K562 (cell line): ENCODE measurements at regions not wholly inside any gene's neighbourhood (a gene's known extent, or its start where the extent isn't known, plus 50 kb on each side); places are given as distances from the start of the nearest gene placed in this dataset.

Experiments used
- ATAC-seq: fragments of 200-7000 bp; cut with Tn5 transposase; 3 replicates; pipeline ENCODE4 v1.9.1; 2020; ENCODE audit warnings: moderate library complexity
- BruUV-seq: library from RNA; stranded (reverse); fragments of 400-500 nt; replicated peaks from 2 replicates; lab custom pipeline; 2021; lab: Mats Ljungman, UMichigan
- CTCF ChIA-PET: fragments of 300-600 bp; formaldehyde crosslinking; extraction: SDS; loops from one replicate; lab custom pipeline; 2021; ENCODE audit warnings: low intra/inter-chr PET ratio; lab: Yijun Ruan, JAX
- POLR2A ChIA-PET: fragments of 300-600, 350-650 bp; sonication (Branson Sonifier 250); formaldehyde crosslinking; extraction: SDS; loops from one replicate; lab custom pipeline; 2021; ENCODE audit warnings: antibody characterized with exemption, inconsistent platforms; lab: Yijun Ruan, JAX
- DNase-seq, 4 experiments: peaks; one replicate each; pipeline versions ENCODE4 v3.0.0 to v3.0.0-alpha.2; 2011 to 2018; ENCODE audit warnings: low spot score in 3 of 4, mixed read lengths in 3 of 4; ENCODE audit errors: extremely low read depth in 1 of 4
- FAIRE-seq: peaks from 2 replicates; lab custom pipeline; 2011; peaks lifted over from hg19 to GRCh38; lab: Jason Lieb, UNC
- H2AFZ ChIP-seq: 2 replicates; pipeline ENCODE4 v1.6.0; 2011; ENCODE audit warnings: low read depth, low read length, control low read depth, inconsistent platforms
- H3K27ac ChIP-seq: fragments of 200-600 bp; 3 replicates; pipeline ENCODE4 v1.8.0; 2011; ENCODE audit warnings: low read depth, mild to moderate bottlenecking, control low read depth, inconsistent platforms, low read length, moderate library complexity, mixed read lengths; ENCODE audit errors: extremely low read depth
- H3K27me3 ChIP-seq, 2 experiments: fragments of 300-600 bp in 1 of 2; 2 replicates in 1 of 2; 3 replicates in 1 of 2; pipeline versions ENCODE4 v1.6.0 to v1.8.0; 2011; ENCODE audit warnings: inconsistent platforms in 2 of 2, low read length in 2 of 2, mild to moderate bottlenecking in 1 of 2, mixed read lengths in 1 of 2, moderate library complexity in 1 of 2; ENCODE audit not compliant: control insufficient read depth in 2 of 2, insufficient read depth in 2 of 2
- H3K36me3 ChIP-seq: fragments of 300-600 bp; 3 replicates; pipeline ENCODE4 v1.8.0; 2011; ENCODE audit warnings: mild to moderate bottlenecking, low read length, inconsistent platforms; ENCODE audit not compliant: control insufficient read depth, insufficient read depth
- H3K4me1 ChIP-seq, 2 experiments: fragments of 200-600 bp in 1 of 2; replicated peaks in 1 of 2; 2 replicates in 1 of 2; 3 replicates in 1 of 2; pipeline versions ENCODE4 v1.5.1 to v1.8.0; 2011; ENCODE audit warnings: inconsistent platforms in 2 of 2, low read length in 2 of 2, mild to moderate bottlenecking in 1 of 2, mixed read lengths in 1 of 2, moderate library complexity in 1 of 2; ENCODE audit not compliant: control insufficient read depth in 2 of 2, insufficient read depth in 2 of 2
- H3K4me2 ChIP-seq: 2 replicates; pipeline ENCODE4 v1.6.1; 2011; ENCODE audit warnings: low read length, control low read depth, inconsistent platforms, mixed read lengths; ENCODE audit not compliant: insufficient read depth
- H3K4me3 ChIP-seq: fragments of 200-600 bp; sonication (generic), shearing (Covaris generic); 2 replicates; pipeline ENCODE4 v1.5.1; 2016; ENCODE audit warnings: control low read depth, inconsistent platforms
- H3K79me2 ChIP-seq: fragments of 200-600 bp; 3 replicates; pipeline ENCODE4 v1.8.0; 2011; ENCODE audit warnings: low read length, inconsistent platforms; ENCODE audit not compliant: control insufficient read depth, insufficient read depth
- H3K9ac ChIP-seq, 2 experiments: 2 replicates each; pipeline versions ENCODE4 v1.6.0 to v1.6.1; 2011; ENCODE audit warnings: low read depth in 2 of 2, low read length in 2 of 2, control low read depth in 1 of 2, inconsistent platforms in 1 of 2, mild to moderate bottlenecking in 1 of 2, mixed read lengths in 1 of 2; ENCODE audit not compliant: insufficient read depth in 1 of 2
- H3K9me1 ChIP-seq: one replicate; pipeline ENCODE4 v1.6.0; 2011; ENCODE audit warnings: inconsistent platforms, mild to moderate bottlenecking, low read length, moderate library complexity; ENCODE audit not compliant: control insufficient read depth, insufficient read depth
- H3K9me3 ChIP-seq: replicated peaks from 2 replicates; pipeline ENCODE4 v1.5.1; 2011; ENCODE audit warnings: low read depth, low read length, inconsistent platforms; ENCODE audit not compliant: control insufficient read depth, insufficient read depth
- H4K20me1 ChIP-seq: replicated peaks from 2 replicates; pipeline ENCODE4 v1.6.1; 2011; ENCODE audit warnings: low read length, inconsistent platforms, mixed read lengths; ENCODE audit not compliant: control insufficient read depth, insufficient read depth
- CCNT2 ChIP-seq: IDR thresholded peaks from 2 replicates; pipeline ENCODE4 v1.6.1; 2011; ENCODE audit warnings: borderline replicate concordance, low read depth, mild to moderate bottlenecking, moderate library complexity, mixed read lengths, low read length; ENCODE audit not compliant: insufficient read length; ENCODE audit errors: extremely low read depth
- FOXP1 ChIP-seq: sonication (generic); formaldehyde crosslinking; IDR thresholded peaks from 2 replicates; pipeline ENCODE4 v1.8.0; 2022; ENCODE audit warnings: mild to moderate bottlenecking, missing genetic modification reagents
- HDAC3 ChIP-seq: fragments of 450-650 bp; IDR thresholded peaks from 2 replicates; pipeline ENCODE4 v1.6.1; 2018; ENCODE audit warnings: borderline replicate concordance, mild to moderate bottlenecking, moderate library complexity; ENCODE audit not compliant: partially characterized antibody
- JUNB ChIP-seq: fragments of 450-650 bp; formaldehyde crosslinking; conservative IDR thresholded peaks from 2 replicates; pipeline ENCODE4 v1.4.0; 2020; ENCODE audit warnings: mild to moderate bottlenecking
- PURB ChIP-seq: sonication (generic); formaldehyde crosslinking; IDR thresholded peaks from 2 replicates; pipeline ENCODE4 v1.9.0; 2021; ENCODE audit warnings: low read depth, mild to moderate bottlenecking, missing genetic modification reagents
- SLC30A9 ChIP-seq: fragments of 250-450 bp; sonication (Bioruptor Pico); IDR thresholded peaks from 2 replicates; pipeline ENCODE4 v1.8.0; 2022; ENCODE audit warnings: mild to moderate bottlenecking, moderate library complexity
- TFAM ChIP-seq: fragments of 250-450 bp; sonication (Bioruptor Pico); conservative IDR thresholded peaks from 2 replicates; pipeline ENCODE4 v1.5.0; 2021; ENCODE audit warnings: mild to moderate bottlenecking, moderate library complexity
- ZFP36 ChIP-seq: fragments of 150-350 bp; IDR thresholded peaks from 2 replicates; pipeline ENCODE4 v1.6.1; 2018; ENCODE audit warnings: low read length, low read depth; ENCODE audit not compliant: partially characterized antibody
- ZNF165 ChIP-seq: fragments of 250-450 bp; sonication (Bioruptor Pico); IDR thresholded peaks from 2 replicates; pipeline ENCODE4 v1.4.0; 2020; ENCODE audit warnings: borderline replicate concordance
- ZNF717 ChIP-seq: fragments of 250-450 bp; sonication (Bioruptor Pico); IDR thresholded peaks from 2 replicates; pipeline ENCODE4 v1.5.0; 2021
- WGBS: fragments of 100-300 bp; shearing (Covaris generic); methylation state at CpG from one replicate; pipeline ENCODE4 v1.1.6; 2016; ENCODE audit warnings: low coverage, mixed read lengths; ENCODE audit not compliant: insufficient coverage; ENCODE audit errors: missing lambda C conversion rate; 5-methylcytosine and 5-hydroxymethylcytosine counted together
- in situ Hi-C: fragments of 300-500 bp; cut with MboI; formaldehyde crosslinking; loops from 4 replicates; pipeline ENCODE4 v1.15.0; 2018; ENCODE audit warnings: inconsistent platforms, mixed read lengths
- intact Hi-C: fragments of 100-400 bp; cut with micrococcal nuclease; formaldehyde crosslinking; loops from 2 replicates; pipeline ENCODE4 v1.14.2; 2022
- TF ChIP-seq, protein P1 (sequence below), 2 experiments: fragments of 450-650 bp in 1 of 2; sonication (generic) in 1 of 2; formaldehyde crosslinking; conservative IDR thresholded peaks; 2 replicates each; pipeline versions ENCODE4 v1.4.0 to v1.8.1; 2020 to 2022; ENCODE audit warnings: mild to moderate bottlenecking in 1 of 2, missing genetic modification reagents in 1 of 2
- TF ChIP-seq, protein P2 (sequence below): fragments of 450-650 bp; formaldehyde crosslinking; IDR thresholded peaks from 2 replicates; pipeline ENCODE4 v1.4.0; 2020; ENCODE audit warnings: mild to moderate bottlenecking, moderate library complexity
- TF ChIP-seq, protein P3 (sequence below), 2 experiments: fragments of 450-650 bp; conservative IDR thresholded peaks; 2 replicates each; pipeline ENCODE4 v1.6.1; 2017; ENCODE audit warnings: mild to moderate bottlenecking in 2 of 2, moderate library complexity in 2 of 2
- TF ChIP-seq, protein P4 (sequence below): sonication (generic); formaldehyde crosslinking; IDR thresholded peaks from 2 replicates; pipeline ENCODE4 v1.8.0; 2022; ENCODE audit warnings: mild to moderate bottlenecking, missing genetic modification reagents
- TF ChIP-seq, protein P5 (sequence below): fragments of 250-450 bp; sonication (Bioruptor Pico); IDR thresholded peaks from 2 replicates; pipeline ENCODE4 v1.5.0; 2022; ENCODE audit warnings: mild to moderate bottlenecking

DNA sequence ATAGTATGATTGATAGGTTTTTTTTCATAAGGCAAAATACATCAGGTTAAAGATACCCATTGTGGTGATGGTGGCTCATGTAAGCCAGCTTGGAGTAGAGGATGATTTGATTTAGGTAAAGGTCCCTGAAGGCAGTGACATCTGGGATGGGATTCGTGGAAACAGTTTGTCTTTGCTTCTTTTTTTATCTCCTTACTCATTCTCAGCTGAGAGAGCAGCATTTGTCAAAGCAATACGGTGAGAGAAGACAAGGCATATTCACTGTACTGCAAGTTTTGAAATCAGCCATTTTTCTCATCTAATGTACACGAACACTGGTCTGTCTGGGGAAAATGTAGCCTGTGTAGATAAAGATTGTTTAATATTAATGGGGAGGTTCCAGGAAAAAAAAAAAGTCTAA is 749.1 kb downstream of the SQOR start:
- Histone ChIP-seq H3K4me3 (no peak overlapping the region), H3K9ac (no peak overlapping the region), H3K9me1 (no peaks in the 10 kb centered on the region), H3K4me2 (no peak overlapping the region), H3K27ac (no peak overlapping the region), H3K27me3 (no peaks in the 10 kb centered on the region), H4K20me1 (no peaks in the 10 kb centered on the region), H3K79me2 (no peaks in the 10 kb centered on the region), H2AFZ (no peak overlapping the region), H3K4me1 (no peaks in the 10 kb centered on the region), H3K9me3 (0 out of 2 replicates have a peak, but pooled peaks cover 2% of the 10 kb centered on the region), H3K36me3 (no peaks in the 10 kb centered on the region)
- ChIA-PET CTCF (no interaction called here), POLR2A (no interaction called here)
- intact Hi-C loops = no loop called here
- in situ Hi-C loops = no loop called here
- FAIRE-seq = no peak
- DNase-seq = no peak
- BruUV-seq = no TSS peak
- no peak for ATAC-seq
- 3% methylated on average over 3 of the region's 3 CpGs for WGBS
- TF ChIP-seq ZFP36 = no peak
- TF ChIP-seq ZNF165 = no peak
- no peak for TF ChIP-seq TFAM (CRISPR knock-in tag)
- TF ChIP-seq SLC30A9 (CRISPR knock-in tag) = no peak
- no peak for TF ChIP-seq HDAC3
- no peak for TF ChIP-seq FOXP1 (CRISPR knock-in tag)
- TF ChIP-seq CCNT2 = no peak
- no peak for TF ChIP-seq JUNB (CRISPR knock-in tag)
- TF ChIP-seq, protein P1, sequence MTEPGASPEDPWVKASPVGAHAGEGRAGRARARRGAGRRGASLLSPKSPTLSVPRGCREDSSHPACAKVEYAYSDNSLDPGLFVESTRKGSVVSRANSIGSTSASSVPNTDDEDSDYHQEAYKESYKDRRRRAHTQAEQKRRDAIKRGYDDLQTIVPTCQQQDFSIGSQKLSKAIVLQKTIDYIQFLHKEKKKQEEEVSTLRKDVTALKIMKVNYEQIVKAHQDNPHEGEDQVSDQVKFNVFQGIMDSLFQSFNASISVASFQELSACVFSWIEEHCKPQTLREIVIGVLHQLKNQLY (CRISPR knock-in tag; conservative IDR thresholded peaks at IDR 0.05) = no peak
- no peak for TF ChIP-seq ZNF717
- TF ChIP-seq, protein P2, sequence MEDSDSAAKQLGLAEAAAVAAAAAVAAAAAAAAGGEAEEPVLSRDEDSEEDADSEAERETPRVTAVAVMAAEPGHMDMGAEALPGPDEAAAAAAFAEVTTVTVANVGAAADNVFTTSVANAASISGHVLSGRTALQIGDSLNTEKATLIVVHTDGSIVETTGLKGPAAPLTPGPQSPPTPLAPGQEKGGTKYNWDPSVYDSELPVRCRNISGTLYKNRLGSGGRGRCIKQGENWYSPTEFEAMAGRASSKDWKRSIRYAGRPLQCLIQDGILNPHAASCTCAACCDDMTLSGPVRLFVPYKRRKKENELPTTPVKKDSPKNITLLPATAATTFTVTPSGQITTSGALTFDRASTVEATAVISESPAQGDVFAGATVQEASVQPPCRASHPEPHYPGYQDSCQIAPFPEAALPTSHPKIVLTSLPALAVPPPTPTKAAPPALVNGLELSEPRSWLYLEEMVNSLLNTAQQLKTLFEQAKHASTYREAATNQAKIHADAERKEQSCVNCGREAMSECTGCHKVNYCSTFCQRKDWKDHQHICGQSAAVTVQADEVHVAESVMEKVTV (CRISPR knock-in tag) = no peak
- no peak for TF ChIP-seq PURB
- TF ChIP-seq, protein P3, sequence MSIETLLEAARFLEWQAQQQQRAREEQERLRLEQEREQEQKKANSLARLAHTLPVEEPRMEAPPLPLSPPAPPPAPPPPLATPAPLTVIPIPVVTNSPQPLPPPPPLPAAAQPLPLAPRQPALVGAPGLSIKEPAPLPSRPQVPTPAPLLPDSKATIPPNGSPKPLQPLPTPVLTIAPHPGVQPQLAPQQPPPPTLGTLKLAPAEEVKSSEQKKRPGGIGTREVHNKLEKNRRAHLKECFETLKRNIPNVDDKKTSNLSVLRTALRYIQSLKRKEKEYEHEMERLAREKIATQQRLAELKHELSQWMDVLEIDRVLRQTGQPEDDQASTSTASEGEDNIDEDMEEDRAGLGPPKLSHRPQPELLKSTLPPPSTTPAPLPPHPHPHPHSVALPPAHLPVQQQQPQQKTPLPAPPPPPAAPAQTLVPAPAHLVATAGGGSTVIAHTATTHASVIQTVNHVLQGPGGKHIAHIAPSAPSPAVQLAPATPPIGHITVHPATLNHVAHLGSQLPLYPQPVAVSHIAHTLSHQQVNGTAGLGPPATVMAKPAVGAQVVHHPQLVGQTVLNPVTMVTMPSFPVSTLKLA (conservative IDR thresholded peaks at IDR 0.05) = no peak
- TF ChIP-seq, protein P4, sequence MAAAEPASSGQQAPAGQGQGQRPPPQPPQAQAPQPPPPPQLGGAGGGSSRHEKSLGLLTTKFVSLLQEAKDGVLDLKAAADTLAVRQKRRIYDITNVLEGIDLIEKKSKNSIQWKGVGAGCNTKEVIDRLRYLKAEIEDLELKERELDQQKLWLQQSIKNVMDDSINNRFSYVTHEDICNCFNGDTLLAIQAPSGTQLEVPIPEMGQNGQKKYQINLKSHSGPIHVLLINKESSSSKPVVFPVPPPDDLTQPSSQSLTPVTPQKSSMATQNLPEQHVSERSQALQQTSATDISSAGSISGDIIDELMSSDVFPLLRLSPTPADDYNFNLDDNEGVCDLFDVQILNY (CRISPR knock-in tag) = no peak
- TF ChIP-seq, protein P5, sequence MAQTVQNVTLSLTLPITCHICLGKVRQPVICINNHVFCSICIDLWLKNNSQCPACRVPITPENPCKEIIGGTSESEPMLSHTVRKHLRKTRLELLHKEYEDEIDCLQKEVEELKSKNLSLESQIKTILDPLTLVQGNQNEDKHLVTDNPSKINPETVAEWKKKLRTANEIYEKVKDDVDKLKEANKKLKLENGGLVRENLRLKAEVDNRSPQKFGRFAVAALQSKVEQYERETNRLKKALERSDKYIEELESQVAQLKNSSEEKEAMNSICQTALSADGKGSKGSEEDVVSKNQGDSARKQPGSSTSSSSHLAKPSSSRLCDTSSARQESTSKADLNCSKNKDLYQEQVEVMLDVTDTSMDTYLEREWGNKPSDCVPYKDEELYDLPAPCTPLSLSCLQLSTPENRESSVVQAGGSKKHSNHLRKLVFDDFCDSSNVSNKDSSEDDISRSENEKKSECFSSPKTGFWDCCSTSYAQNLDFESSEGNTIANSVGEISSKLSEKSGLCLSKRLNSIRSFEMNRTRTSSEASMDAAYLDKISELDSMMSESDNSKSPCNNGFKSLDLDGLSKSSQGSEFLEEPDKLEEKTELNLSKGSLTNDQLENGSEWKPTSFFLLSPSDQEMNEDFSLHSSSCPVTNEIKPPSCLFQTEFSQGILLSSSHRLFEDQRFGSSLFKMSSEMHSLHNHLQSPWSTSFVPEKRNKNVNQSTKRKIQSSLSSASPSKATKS (CRISPR knock-in tag) = no peak
